ENCODE measurements at regions not wholly inside any gene's neighbourhood (a gene's known extent, or its start where the extent isn't known, plus 50 kb on each side); places are given as distances from the start of the nearest gene placed in this dataset.

DNA sequence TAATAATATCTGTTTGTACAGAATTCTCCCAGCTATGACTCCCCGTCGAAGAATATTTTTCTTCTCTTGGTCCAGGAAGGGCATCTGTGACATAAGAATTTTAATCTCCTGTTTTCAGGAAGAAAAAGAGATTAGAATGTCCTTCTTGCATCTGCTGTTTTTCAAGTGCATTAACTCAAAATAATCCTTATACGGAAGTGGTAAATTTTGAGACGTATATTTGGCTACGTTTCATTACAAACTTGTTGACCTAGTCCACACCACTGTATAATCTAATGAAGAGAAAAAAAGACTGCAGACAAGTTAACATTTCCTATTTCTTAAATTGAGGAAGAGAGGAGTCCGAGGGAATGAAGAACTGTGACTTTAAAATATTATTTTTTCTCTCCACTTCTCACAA is 959.9 kb downstream of the DIAPH3 start:
- TF ChIP-seq POLR2AphosphoS5 (IDR thresholded peaks at IDR 0.05; ENCODE audit: low read depth, low read length) (no peak), SIN3A (IDR thresholded peaks at IDR 0.05; ENCODE audit: borderline replicate concordance, insufficient read depth, low read length) (no peak), FOXP2 (optimal IDR thresholded peaks at IDR 0.05; ENCODE audit: borderline replicate concordance, extremely low read depth, extremely low read length, insufficient read depth) (no peak), TAF1 (IDR thresholded peaks at IDR 0.05; ENCODE audit: borderline replicate concordance, insufficient read depth, low read length) (no peak)
- TF ChIP-seq, protein P1, sequence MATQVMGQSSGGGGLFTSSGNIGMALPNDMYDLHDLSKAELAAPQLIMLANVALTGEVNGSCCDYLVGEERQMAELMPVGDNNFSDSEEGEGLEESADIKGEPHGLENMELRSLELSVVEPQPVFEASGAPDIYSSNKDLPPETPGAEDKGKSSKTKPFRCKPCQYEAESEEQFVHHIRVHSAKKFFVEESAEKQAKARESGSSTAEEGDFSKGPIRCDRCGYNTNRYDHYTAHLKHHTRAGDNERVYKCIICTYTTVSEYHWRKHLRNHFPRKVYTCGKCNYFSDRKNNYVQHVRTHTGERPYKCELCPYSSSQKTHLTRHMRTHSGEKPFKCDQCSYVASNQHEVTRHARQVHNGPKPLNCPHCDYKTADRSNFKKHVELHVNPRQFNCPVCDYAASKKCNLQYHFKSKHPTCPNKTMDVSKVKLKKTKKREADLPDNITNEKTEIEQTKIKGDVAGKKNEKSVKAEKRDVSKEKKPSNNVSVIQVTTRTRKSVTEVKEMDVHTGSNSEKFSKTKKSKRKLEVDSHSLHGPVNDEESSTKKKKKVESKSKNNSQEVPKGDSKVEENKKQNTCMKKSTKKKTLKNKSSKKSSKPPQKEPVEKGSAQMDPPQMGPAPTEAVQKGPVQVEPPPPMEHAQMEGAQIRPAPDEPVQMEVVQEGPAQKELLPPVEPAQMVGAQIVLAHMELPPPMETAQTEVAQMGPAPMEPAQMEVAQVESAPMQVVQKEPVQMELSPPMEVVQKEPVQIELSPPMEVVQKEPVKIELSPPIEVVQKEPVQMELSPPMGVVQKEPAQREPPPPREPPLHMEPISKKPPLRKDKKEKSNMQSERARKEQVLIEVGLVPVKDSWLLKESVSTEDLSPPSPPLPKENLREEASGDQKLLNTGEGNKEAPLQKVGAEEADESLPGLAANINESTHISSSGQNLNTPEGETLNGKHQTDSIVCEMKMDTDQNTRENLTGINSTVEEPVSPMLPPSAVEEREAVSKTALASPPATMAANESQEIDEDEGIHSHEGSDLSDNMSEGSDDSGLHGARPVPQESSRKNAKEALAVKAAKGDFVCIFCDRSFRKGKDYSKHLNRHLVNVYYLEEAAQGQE (IDR thresholded peaks at IDR 0.05; ENCODE audit: insufficient read depth in 1 of 2, low read depth in 2 of 2, low read length in 2 of 2), result no peak

DNA sequence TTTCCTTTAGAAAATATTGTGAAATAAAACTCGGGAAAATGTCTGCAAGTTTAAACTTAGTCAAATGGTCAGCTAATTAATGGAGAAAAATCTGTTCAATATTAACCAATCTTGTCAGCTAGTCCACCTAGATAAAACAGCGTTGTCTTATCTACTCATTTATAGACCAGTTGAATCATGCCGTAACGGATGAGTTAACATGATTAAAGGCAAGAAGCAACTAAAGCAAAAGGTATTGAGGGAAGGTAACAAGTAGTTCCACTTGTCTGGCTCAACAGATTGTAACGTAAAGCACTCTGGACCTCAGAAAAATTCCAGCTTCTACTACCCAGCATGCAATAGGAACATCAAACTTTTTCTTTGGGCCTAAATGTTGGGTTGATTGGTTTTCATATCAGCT is 958.2 kb downstream of the DIAPH3 start:
- TF ChIP-seq TAF1 (IDR thresholded peaks at IDR 0.05; ENCODE audit: borderline replicate concordance, insufficient read depth, low read length), result no peak
- TF ChIP-seq, protein P1 (IDR thresholded peaks at IDR 0.05; ENCODE audit: insufficient read depth in 1 of 2, low read depth in 2 of 2, low read length in 2 of 2), result no peak
- TF ChIP-seq SIN3A (IDR thresholded peaks at IDR 0.05; ENCODE audit: borderline replicate concordance, insufficient read depth, low read length), result no peak
- no peak for TF ChIP-seq FOXP2 (optimal IDR thresholded peaks at IDR 0.05; ENCODE audit: borderline replicate concordance, extremely low read depth, extremely low read length, insufficient read depth)
- TF ChIP-seq POLR2AphosphoS5 (IDR thresholded peaks at IDR 0.05; ENCODE audit: low read depth, low read length), result no peak

DNA sequence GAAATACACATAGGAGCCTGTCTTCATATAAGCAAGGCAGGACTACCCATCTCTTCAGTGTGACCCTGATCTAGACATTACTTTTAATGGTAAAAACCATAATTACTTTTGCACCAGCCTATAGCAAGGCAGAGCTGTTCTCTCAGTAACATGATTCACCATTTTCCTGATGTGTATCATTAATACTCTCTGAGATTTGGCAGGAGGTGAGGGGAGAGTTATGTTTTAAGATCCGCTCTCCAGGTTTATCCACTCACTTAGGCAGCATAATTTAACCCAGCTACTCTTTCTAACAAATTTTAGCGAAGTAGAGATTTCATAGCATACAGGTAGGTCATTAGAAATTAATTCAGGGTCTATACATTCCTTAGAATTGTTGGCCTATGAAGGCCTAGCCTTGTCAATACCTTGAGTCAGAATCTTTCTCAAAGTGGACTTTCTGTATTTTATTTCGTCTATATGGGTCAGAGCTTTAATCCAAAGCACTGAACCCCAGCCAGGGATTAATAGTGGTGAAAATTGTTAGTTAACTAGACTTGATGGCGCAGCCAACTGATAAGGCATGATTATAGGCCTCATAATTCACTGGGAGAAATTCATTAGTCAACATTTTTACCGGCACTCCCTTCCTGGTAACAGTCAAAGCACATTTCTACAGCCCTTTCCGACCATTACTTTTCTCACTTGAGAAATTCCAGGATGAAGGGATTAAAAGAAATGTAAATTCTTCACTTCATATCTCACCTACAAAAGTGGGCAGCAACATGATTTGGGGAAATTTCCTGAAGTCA is 955.1 kb downstream of the DIAPH3 start:
- TF ChIP-seq, protein P1 (IDR thresholded peaks at IDR 0.05; ENCODE audit: insufficient read depth in 1 of 2, low read depth in 2 of 2, low read length in 2 of 2), result no peak
- TF ChIP-seq FOXP2 (optimal IDR thresholded peaks at IDR 0.05; ENCODE audit: borderline replicate concordance, extremely low read depth, extremely low read length, insufficient read depth) (no peak), SIN3A (IDR thresholded peaks at IDR 0.05; ENCODE audit: borderline replicate concordance, insufficient read depth, low read length) (no peak), TAF1 (IDR thresholded peaks at IDR 0.05; ENCODE audit: borderline replicate concordance, insufficient read depth, low read length) (no peak), POLR2AphosphoS5 (IDR thresholded peaks at IDR 0.05; ENCODE audit: low read depth, low read length) (no peak)

DNA sequence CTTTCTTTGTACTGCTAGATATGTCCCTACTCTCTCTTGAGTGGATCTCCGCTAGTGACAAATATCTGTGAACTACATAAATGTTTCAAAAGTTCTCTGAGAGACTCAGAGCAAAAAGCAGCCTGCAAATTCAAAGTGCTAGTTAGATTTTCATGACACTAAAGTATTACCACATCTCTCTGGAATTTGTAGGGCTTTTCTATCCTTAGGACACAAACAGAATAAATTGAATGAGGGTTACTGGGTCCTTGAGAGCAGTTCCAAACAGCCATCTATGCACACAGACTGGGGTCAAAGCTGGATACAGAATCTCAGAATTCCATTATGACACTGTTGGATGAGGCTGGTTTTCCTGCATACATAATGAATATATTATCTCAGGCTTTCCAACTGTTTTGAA is 953.2 kb downstream of the DIAPH3 start:
- TF ChIP-seq TAF1 (IDR thresholded peaks at IDR 0.05; ENCODE audit: borderline replicate concordance, insufficient read depth, low read length) (no peak), SIN3A (IDR thresholded peaks at IDR 0.05; ENCODE audit: borderline replicate concordance, insufficient read depth, low read length) (no peak), POLR2AphosphoS5 (IDR thresholded peaks at IDR 0.05; ENCODE audit: low read depth, low read length) (no peak), FOXP2 (optimal IDR thresholded peaks at IDR 0.05; ENCODE audit: borderline replicate concordance, extremely low read depth, extremely low read length, insufficient read depth) (no peak)
- TF ChIP-seq, protein P1 (IDR thresholded peaks at IDR 0.05; ENCODE audit: insufficient read depth in 1 of 2, low read depth in 2 of 2, low read length in 2 of 2), result no peak
